Caco-2 (cell line): ENCODE measurements at regions not wholly inside any gene's neighbourhood (a gene's known extent, or its start where the extent isn't known, plus 50 kb on each side); places are given as distances from the start of the nearest gene placed in this dataset.

Experiments
- BruUV-seq: library from RNA; stranded (reverse); fragments of 400-500 nt; replicated peaks from 2 replicates; lab custom pipeline; 2021; lab: Mats Ljungman, UMichigan
- CTCF ChIA-PET: fragments of 300-600 bp; sonication (Branson Sonifier 250); formaldehyde crosslinking; loops from one replicate; lab custom pipeline; 2022; ENCODE audit warnings: antibody characterized with exemption; lab: Charles Lee
- POLR2A ChIA-PET: fragments of 300-600 bp; sonication (Branson Sonifier 250); formaldehyde crosslinking; loops from one replicate; lab custom pipeline; 2022; ENCODE audit warnings: antibody characterized with exemption; lab: Charles Lee
- DNase-seq, 2 experiments: peaks; one replicate each; pipeline versions ENCODE4 v3.0.0 to v3.0.0-alpha.2; 2020 to 2022
- H3K27me3 ChIP-seq: replicated peaks from 2 replicates; pipeline ENCODE4 v1.6.0; 2011; ENCODE audit warnings: low read length; ENCODE audit not compliant: control insufficient read depth, insufficient read depth
- H3K36me3 ChIP-seq: 2 replicates; pipeline ENCODE4 v1.5.1; 2011; ENCODE audit warnings: low read length; ENCODE audit not compliant: control insufficient read depth, insufficient read depth
- H3K4me1 ChIP-seq: fragments of 250-450 bp; sonication (Bioruptor Pico); 2 replicates; pipeline ENCODE4 v1.5.1; 2020; ENCODE audit warnings: mild to moderate bottlenecking
- H3K4me3 ChIP-seq: 2 replicates; pipeline ENCODE4 v1.5.1; 2011; ENCODE audit warnings: low read depth, mild to moderate bottlenecking, control low read depth, low read length
- H3K9me3 ChIP-seq: fragments of 250-450 bp; sonication (Bioruptor Pico); 2 replicates; pipeline ENCODE4 v1.5.1; 2020; ENCODE audit warnings: mild to moderate bottlenecking, moderate library complexity
- H3K27ac Mint-ChIP-seq: one replicate; pipeline ENCODE4 v1.8.0; 2022; ENCODE audit warnings: mixed read lengths; ENCODE audit not compliant: unreplicated experiment
- H3K27me3 Mint-ChIP-seq: one replicate; pipeline ENCODE4 v1.8.0; 2022; ENCODE audit warnings: mixed read lengths; ENCODE audit not compliant: insufficient read depth, unreplicated experiment
- H3K36me3 Mint-ChIP-seq: one replicate; pipeline ENCODE4 v1.8.0; 2022; ENCODE audit warnings: mild to moderate bottlenecking, mixed read lengths; ENCODE audit not compliant: insufficient read depth, unreplicated experiment
- H3K4me1 Mint-ChIP-seq: one replicate; pipeline ENCODE4 v1.8.0; 2022; ENCODE audit warnings: low read depth, mixed read lengths; ENCODE audit not compliant: unreplicated experiment
- H3K4me3 Mint-ChIP-seq: one replicate; pipeline ENCODE4 v1.8.0; 2022; ENCODE audit warnings: mild to moderate bottlenecking, moderate library complexity, mixed read lengths; ENCODE audit not compliant: unreplicated experiment
- H3K9me3 Mint-ChIP-seq: one replicate; pipeline ENCODE4 v1.8.0; 2022; ENCODE audit warnings: mixed read lengths; ENCODE audit not compliant: unreplicated experiment
- intact Hi-C: fragments of 100-400 bp; cut with micrococcal nuclease; formaldehyde crosslinking; loops from one replicate; pipeline ENCODE4 v1.10.0; 2022; ENCODE audit not compliant: unreplicated experiment
- TF ChIP-seq, protein P1 (sequence below), 2 experiments: fragments of 200-600 bp in 1 of 2; IDR thresholded peaks; 1 replicate in 1 of 2; 2 replicates in 1 of 2; pipeline versions ENCODE4 v1.5.1 to v1.8.0; 2011 to 2022; ENCODE audit warnings: antibody characterized with exemption in 1 of 2, control low read depth in 1 of 2, inconsistent platforms in 1 of 2, low read depth in 1 of 2, low read length in 1 of 2, mild to moderate bottlenecking in 1 of 2, moderate library complexity in 1 of 2; ENCODE audit not compliant: insufficient read depth in 1 of 2, severe bottlenecking in 1 of 2, unreplicated experiment in 1 of 2

GRCh38 chr12:87529413-87529812 is 499.8 kb downstream of the C12orf50 start:
- no peak overlapping the region for H3K4me3 Mint-ChIP-seq
- Histone ChIP-seq H3K4me3 (no peak overlapping the region), H3K9me3 (no peaks in the 10 kb centered on the region), H3K4me1 (no peaks in the 10 kb centered on the region), H3K36me3 (no peaks in the 10 kb centered on the region), H3K27me3 (no peaks in the 10 kb centered on the region)
- no peak overlapping the region for H3K27ac Mint-ChIP-seq
- intact Hi-C loops = no loop called here
- no peaks in the 10 kb centered on the region for H3K36me3 Mint-ChIP-seq
- DNase-seq = no peak
- BruUV-seq = no TSS peak
- TF ChIP-seq, protein P1, sequence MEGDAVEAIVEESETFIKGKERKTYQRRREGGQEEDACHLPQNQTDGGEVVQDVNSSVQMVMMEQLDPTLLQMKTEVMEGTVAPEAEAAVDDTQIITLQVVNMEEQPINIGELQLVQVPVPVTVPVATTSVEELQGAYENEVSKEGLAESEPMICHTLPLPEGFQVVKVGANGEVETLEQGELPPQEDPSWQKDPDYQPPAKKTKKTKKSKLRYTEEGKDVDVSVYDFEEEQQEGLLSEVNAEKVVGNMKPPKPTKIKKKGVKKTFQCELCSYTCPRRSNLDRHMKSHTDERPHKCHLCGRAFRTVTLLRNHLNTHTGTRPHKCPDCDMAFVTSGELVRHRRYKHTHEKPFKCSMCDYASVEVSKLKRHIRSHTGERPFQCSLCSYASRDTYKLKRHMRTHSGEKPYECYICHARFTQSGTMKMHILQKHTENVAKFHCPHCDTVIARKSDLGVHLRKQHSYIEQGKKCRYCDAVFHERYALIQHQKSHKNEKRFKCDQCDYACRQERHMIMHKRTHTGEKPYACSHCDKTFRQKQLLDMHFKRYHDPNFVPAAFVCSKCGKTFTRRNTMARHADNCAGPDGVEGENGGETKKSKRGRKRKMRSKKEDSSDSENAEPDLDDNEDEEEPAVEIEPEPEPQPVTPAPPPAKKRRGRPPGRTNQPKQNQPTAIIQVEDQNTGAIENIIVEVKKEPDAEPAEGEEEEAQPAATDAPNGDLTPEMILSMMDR (IDR thresholded peaks at IDR 0.05; ENCODE audit: insufficient read depth in 1 of 2, low read depth in 1 of 2, low read length in 1 of 2, severe bottlenecking in 1 of 2, unreplicated experiment in 1 of 2) = no peak
- CTCF ChIA-PET = no interaction called here
- H3K4me1 Mint-ChIP-seq = no peaks in the 10 kb centered on the region
- H3K9me3 Mint-ChIP-seq = no peaks in the 10 kb centered on the region
- POLR2A ChIA-PET = no interaction called here
- H3K27me3 Mint-ChIP-seq = peaks cover 3% of the 10 kb centered on the region

DNA sequence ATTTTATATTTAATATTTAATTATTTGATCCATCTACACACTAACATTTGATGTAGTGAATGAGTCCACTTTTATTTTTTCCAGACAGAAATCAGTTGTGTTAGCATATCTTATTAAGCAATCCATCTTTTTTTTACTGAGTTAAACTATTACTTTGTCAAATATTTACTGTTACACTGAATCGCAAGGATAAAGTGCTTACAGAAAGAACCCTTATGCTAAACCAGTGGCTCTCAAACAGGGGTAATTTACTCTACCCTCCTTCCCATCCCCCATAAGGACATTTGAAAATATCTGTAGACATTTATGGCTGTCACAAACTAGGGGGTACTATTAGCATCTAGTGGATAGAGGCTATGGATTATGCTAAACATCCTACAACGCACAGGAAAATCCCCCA is 508.2 kb downstream of the C12orf50 start:
- no TSS peak for BruUV-seq
- Mint-ChIP-seq H3K27me3 (no peaks in the 10 kb centered on the region), H3K4me1 (no peaks in the 10 kb centered on the region), H3K4me3 (no peak overlapping the region), H3K36me3 (no peaks in the 10 kb centered on the region), H3K9me3 (no peaks in the 10 kb centered on the region), H3K27ac (no peak overlapping the region)
- Histone ChIP-seq H3K36me3 (no peaks in the 10 kb centered on the region), H3K27me3 (no peaks in the 10 kb centered on the region), H3K4me3 (no peak overlapping the region), H3K4me1 (no peaks in the 10 kb centered on the region), H3K9me3 (no peaks in the 10 kb centered on the region)
- DNase-seq = no peak
- TF ChIP-seq, protein P1 (IDR thresholded peaks at IDR 0.05; ENCODE audit: insufficient read depth in 1 of 2, low read depth in 1 of 2, low read length in 1 of 2, severe bottlenecking in 1 of 2, unreplicated experiment in 1 of 2) = no peak
- ChIA-PET POLR2A (no interaction called here), CTCF (no interaction called here)
- intact Hi-C loops = no loop called here

DNA sequence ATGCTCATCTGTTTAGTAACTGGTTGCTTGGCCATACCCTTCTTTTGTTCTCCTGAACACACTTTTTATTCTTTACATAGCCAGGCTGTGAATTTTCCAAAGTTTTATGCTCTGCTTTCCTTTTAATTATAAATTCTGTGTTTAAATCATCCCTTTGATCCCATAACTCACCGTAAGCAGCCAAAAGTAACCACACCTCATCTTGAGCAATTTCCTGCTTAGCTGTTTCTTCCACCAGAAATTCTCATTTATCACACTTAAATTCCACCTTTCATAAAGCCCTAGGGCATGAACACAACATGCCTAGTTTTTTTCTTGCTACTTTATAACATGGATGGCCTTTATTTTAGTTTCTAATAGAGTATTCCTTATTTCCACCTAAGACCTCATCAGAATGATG is 510.7 kb downstream of the C12orf50 start:
- ChIA-PET CTCF (no interaction called here), POLR2A (no interaction called here)
- H3K4me1 ChIP-seq = no peaks in the 10 kb centered on the region
- intact Hi-C loops = no loop called here
- H3K9me3 Mint-ChIP-seq = no peaks in the 10 kb centered on the region
- DNase-seq = no peak
- no peaks in the 10 kb centered on the region for H3K9me3 ChIP-seq
- no peaks in the 10 kb centered on the region for H3K27me3 Mint-ChIP-seq
- no peak overlapping the region for H3K4me3 ChIP-seq
- no peaks in the 10 kb centered on the region for H3K36me3 Mint-ChIP-seq
- H3K36me3 ChIP-seq = no peaks in the 10 kb centered on the region
- H3K27ac Mint-ChIP-seq = no peak overlapping the region
- H3K4me1 Mint-ChIP-seq = no peaks in the 10 kb centered on the region
- H3K4me3 Mint-ChIP-seq = no peak overlapping the region
- no TSS peak for BruUV-seq
- H3K27me3 ChIP-seq = no peaks in the 10 kb centered on the region
- TF ChIP-seq, protein P1 (IDR thresholded peaks at IDR 0.05; ENCODE audit: insufficient read depth in 1 of 2, low read depth in 1 of 2, low read length in 1 of 2, severe bottlenecking in 1 of 2, unreplicated experiment in 1 of 2) = no peak
